Osteoblast (primary cell): ENCODE measurements at regions not wholly inside any gene's neighbourhood (a gene's known extent, or its start where the extent isn't known, plus 50 kb on each side); places are given as distances from the start of the nearest gene placed in this dataset.

Experiments used
- DNase-seq: peaks from one replicate; pipeline ENCODE4 v3.0.0; 2011; ENCODE audit warnings: low spot score, mixed read lengths; ENCODE audit not compliant: insufficient read length; ENCODE audit errors: missing footprints
- H2AFZ ChIP-seq: 2 replicates; pipeline ENCODE4 v1.6.0; 2011; ENCODE audit warnings: mild to moderate bottlenecking, low read length
- H3K27ac ChIP-seq: 2 replicates; pipeline ENCODE4 v1.5.1; 2011; ENCODE audit warnings: mild to moderate bottlenecking, low read depth, low read length, moderate library complexity
- H3K27me3 ChIP-seq: 2 replicates; pipeline ENCODE4 v1.6.0; 2012; ENCODE audit warnings: mild to moderate bottlenecking, control low read depth, inconsistent platforms, low read length, moderate library complexity; ENCODE audit not compliant: insufficient read depth
- H3K36me3 ChIP-seq: 2 replicates; pipeline ENCODE4 v1.5.1; 2011; ENCODE audit warnings: mild to moderate bottlenecking, low read length, control low read depth, moderate library complexity; ENCODE audit not compliant: insufficient read depth
- H3K4me1 ChIP-seq: 2 replicates; pipeline ENCODE4 v1.5.1; 2011; ENCODE audit warnings: mild to moderate bottlenecking, low read length, control low read depth, moderate library complexity; ENCODE audit not compliant: insufficient read depth
- H3K4me2 ChIP-seq: 2 replicates; pipeline ENCODE4 v1.6.0; 2011; ENCODE audit warnings: mild to moderate bottlenecking, low read length; ENCODE audit not compliant: insufficient read depth
- H3K4me3 ChIP-seq: fragments of 200-600 bp; sonication (generic); 3 replicates; pipeline ENCODE4 v1.5.1; 2012; ENCODE audit warnings: mild to moderate bottlenecking, low read length, inconsistent platforms; ENCODE audit not compliant: insufficient read depth
- H3K79me2 ChIP-seq: 2 replicates; pipeline ENCODE4 v1.6.0; 2012; ENCODE audit warnings: mild to moderate bottlenecking, low read length, control low read depth, inconsistent platforms; ENCODE audit not compliant: insufficient read depth
- H3K9me3 ChIP-seq: 2 replicates; pipeline ENCODE4 v1.5.1; 2011; ENCODE audit warnings: low read depth, low read length, control low read depth
- H4K20me1 ChIP-seq: 2 replicates; pipeline ENCODE4 v1.6.0; 2012; ENCODE audit warnings: mild to moderate bottlenecking, low read length, control low read depth; ENCODE audit not compliant: insufficient read depth
- CTCF ChIP-seq: IDR thresholded peaks from 2 replicates; pipeline ENCODE4 v1.5.1; 2011; ENCODE audit warnings: mild to moderate bottlenecking, low read depth, low read length, moderate library complexity; ENCODE audit errors: extremely low read depth

- Histone ChIP-seq H3K27ac (no peak overlapping the region), H3K4me3 (no peak overlapping the region), H4K20me1 (no peaks in the 10 kb centered on the region), H3K36me3 (no peaks in the 10 kb centered on the region), H2AFZ (no peak overlapping the region), H3K9me3 (no peaks in the 10 kb centered on the region), H3K4me1 (no peaks in the 10 kb centered on the region), H3K4me2 (no peak overlapping the region), H3K79me2 (no peaks in the 10 kb centered on the region), H3K27me3 (no peaks in the 10 kb centered on the region)
- DNase-seq: no peak
- no peak for TF ChIP-seq CTCF
Measured at GRCh38 chr4:142954415-142954814, 108.3 kb upstream of the INPP4B start.

- Histone ChIP-seq H3K4me1 (no peaks in the 10 kb centered on the region), H3K9me3 (no peaks in the 10 kb centered on the region), H3K36me3 (no peaks in the 10 kb centered on the region), H3K79me2 (no peaks in the 10 kb centered on the region), H3K27me3 (no peaks in the 10 kb centered on the region), H3K27ac (no peak overlapping the region), H3K4me3 (no peak overlapping the region), H2AFZ (no peak overlapping the region), H3K4me2 (no peak overlapping the region), H4K20me1 (no peaks in the 10 kb centered on the region)
- DNase-seq: no peak
- TF ChIP-seq CTCF: no peak
Measured at GRCh38 chr4:142955501-142955900, 109.4 kb upstream of the INPP4B start.

- Histone ChIP-seq H3K4me1 (no peaks in the 10 kb centered on the region), H3K79me2 (no peaks in the 10 kb centered on the region), H3K4me2 (no peak overlapping the region), H3K4me3 (no peak overlapping the region), H3K36me3 (no peaks in the 10 kb centered on the region), H3K27me3 (no peaks in the 10 kb centered on the region), H4K20me1 (no peaks in the 10 kb centered on the region), H3K9me3 (no peaks in the 10 kb centered on the region), H3K27ac (no peak overlapping the region), H2AFZ (no peak overlapping the region)
- no peak for DNase-seq
- TF ChIP-seq CTCF: no peak
Measured at GRCh38 chr4:142959173-142959572, 113.1 kb upstream of the INPP4B start.

- Histone ChIP-seq H3K27ac (no peak overlapping the region), H3K79me2 (no peaks in the 10 kb centered on the region), H3K4me1 (no peaks in the 10 kb centered on the region), H4K20me1 (no peaks in the 10 kb centered on the region), H3K9me3 (no peaks in the 10 kb centered on the region), H3K4me2 (no peak overlapping the region), H3K27me3 (no peaks in the 10 kb centered on the region), H2AFZ (no peak overlapping the region), H3K4me3 (no peak overlapping the region), H3K36me3 (no peaks in the 10 kb centered on the region)
- TF ChIP-seq CTCF: no peak
- no peak for DNase-seq
Measured at GRCh38 chr4:142960126-142960525, 114.0 kb upstream of the INPP4B start.
